ENCODE measurements at regions not wholly inside any gene's neighbourhood (a gene's known extent, or its start where the extent isn't known, plus 50 kb on each side); places are given as distances from the start of the nearest gene placed in this dataset.

GRCh38 chr11:19607656-19608360 is 104.8 kb upstream of the NAV2 start:
- Mint-ChIP-seq H3K4me3 (no peak overlapping the region), H3K4me1 (no peaks in the 10 kb centered on the region), H3K27me3 (peaks cover 10% of the 10 kb centered on the region), H3K27ac (no peak overlapping the region), H3K9me3 (peaks cover 11 to 21% (median 12%) of the 10 kb centered on the region in 3 donors), H3K36me3 (no peaks in the 10 kb centered on the region)

GRCh38 chr11:19606856-19607655 is 105.6 kb upstream of the NAV2 start:
- Mint-ChIP-seq H3K4me1 (no peaks in the 10 kb centered on the region), H3K9me3 (peaks cover 5 to 15% (median 12%) of the 10 kb centered on the region in 3 donors), H3K27ac (no peak overlapping the region), H3K27me3 (peaks cover 13% of the 10 kb centered on the region), H3K4me3 (no peak overlapping the region), H3K36me3 (no peaks in the 10 kb centered on the region)

GRCh38 chr11:19605520-19606371 is 106.9 kb upstream of the NAV2 start:
- H3K4me3 Mint-ChIP-seq, result no peak overlapping the region
- H3K36me3 Mint-ChIP-seq, result no peaks in the 10 kb centered on the region
- H3K9me3 Mint-ChIP-seq, result peaks cover 4 to 9% (median 9%) of the 10 kb centered on the region in 3 donors
- peaks cover 12% of the 10 kb centered on the region for H3K27me3 Mint-ChIP-seq
- no peak overlapping the region for H3K27ac Mint-ChIP-seq
- H3K4me1 Mint-ChIP-seq, result no peaks in the 10 kb centered on the region

- H3K4me3 Mint-ChIP-seq, result no peak overlapping the region
- no peaks in the 10 kb centered on the region for H3K36me3 Mint-ChIP-seq
- no peaks in the 10 kb centered on the region for H3K4me1 Mint-ChIP-seq
Measured at GRCh38 chr11:19604679-19605375, 107.8 kb upstream of the NAV2 start.

GRCh38 chr11:19603771-19604170 is 108.9 kb upstream of the NAV2 start:
- Mint-ChIP-seq H3K4me1 (no peaks in the 10 kb centered on the region), H3K4me3 (no peak overlapping the region), H3K27me3 (peaks cover 9% of the 10 kb centered on the region), H3K27ac (no peak overlapping the region), H3K36me3 (no peaks in the 10 kb centered on the region), H3K9me3 (peaks cover 0 to 4% (median 4%) of the 10 kb centered on the region in 3 donors)

More at GRCh38 chr11:19604679-19605375, 107.8 kb upstream of the NAV2 start:
- Mint-ChIP-seq H3K27me3 (peaks cover 11% of the 10 kb centered on the region), H3K27ac (no peak overlapping the region), H3K9me3 (peaks cover 0 to 6% (median 4%) of the 10 kb centered on the region in 3 donors)

GRCh38 chr11:19602891-19603290 is 109.7 kb upstream of the NAV2 start:
- no peak overlapping the region for H3K27ac Mint-ChIP-seq
- peaks cover 0 to 4% (median 4%) of the 10 kb centered on the region in 3 donors for H3K9me3 Mint-ChIP-seq
- no peaks in the 10 kb centered on the region for H3K4me1 Mint-ChIP-seq
- no peaks in the 10 kb centered on the region for H3K36me3 Mint-ChIP-seq
- H3K4me3 Mint-ChIP-seq, result no peak overlapping the region
- peaks cover 10% of the 10 kb centered on the region for H3K27me3 Mint-ChIP-seq

- H3K27ac Mint-ChIP-seq, result no peak overlapping the region
- H3K27me3 Mint-ChIP-seq, result peaks cover 10% of the 10 kb centered on the region
- H3K9me3 Mint-ChIP-seq, result peaks cover 0 to 4% (median 4%) of the 10 kb centered on the region in 3 donors
- H3K4me1 Mint-ChIP-seq, result no peaks in the 10 kb centered on the region
- no peak overlapping the region for H3K4me3 Mint-ChIP-seq
- no peaks in the 10 kb centered on the region for H3K36me3 Mint-ChIP-seq
Measured at GRCh38 chr11:19602406-19602805, 110.2 kb upstream of the NAV2 start.

- H3K9me3 Mint-ChIP-seq, result peaks cover 0 to 4% (median 4%) of the 10 kb centered on the region in 3 donors
- H3K27ac Mint-ChIP-seq, result no peak overlapping the region
- H3K36me3 Mint-ChIP-seq, result no peaks in the 10 kb centered on the region
- H3K4me1 Mint-ChIP-seq, result no peaks in the 10 kb centered on the region
- peaks cover 6% of the 10 kb centered on the region for H3K27me3 Mint-ChIP-seq
- peak overlapping the region in 1 of 4 donors; percentile 18 for H3K4me3 Mint-ChIP-seq
Measured at GRCh38 chr11:19601235-19601634, 111.4 kb upstream of the NAV2 start.

GRCh38 chr11:19599681-19600080 is 113.0 kb upstream of the NAV2 start:
- no peak overlapping the region for H3K27ac Mint-ChIP-seq
- H3K4me1 Mint-ChIP-seq, result no peaks in the 10 kb centered on the region
- H3K9me3 Mint-ChIP-seq, result peaks cover 0 to 4% (median 0%) of the 10 kb centered on the region in 3 donors
- no peaks in the 10 kb centered on the region for H3K36me3 Mint-ChIP-seq
- no peak overlapping the region for H3K4me3 Mint-ChIP-seq
- peaks cover 4% of the 10 kb centered on the region for H3K27me3 Mint-ChIP-seq

GRCh38 chr11:19598876-19599486 is 113.7 kb upstream of the NAV2 start:
- peaks cover 0 to 4% (median 0%) of the 10 kb centered on the region in 3 donors for H3K9me3 Mint-ChIP-seq

GRCh38 chr11:19598456-19598855 is 114.2 kb upstream of the NAV2 start:
- H3K4me1 Mint-ChIP-seq, result no peaks in the 10 kb centered on the region
- no peak overlapping the region for H3K4me3 Mint-ChIP-seq
- no peaks in the 10 kb centered on the region for H3K36me3 Mint-ChIP-seq

More at GRCh38 chr11:19598876-19599486, 113.7 kb upstream of the NAV2 start:
- Mint-ChIP-seq H3K27me3 (peaks cover 4% of the 10 kb centered on the region), H3K4me1 (no peaks in the 10 kb centered on the region), H3K36me3 (no peaks in the 10 kb centered on the region), H3K27ac (no peak overlapping the region), H3K4me3 (no peak overlapping the region)

GRCh38 chr11:19597876-19598275 is 114.8 kb upstream of the NAV2 start:
- Mint-ChIP-seq H3K27ac (no peak overlapping the region), H3K4me1 (no peaks in the 10 kb centered on the region), H3K27me3 (peaks cover 4% of the 10 kb centered on the region), H3K4me3 (no peak overlapping the region), H3K36me3 (no peaks in the 10 kb centered on the region), H3K9me3 (no peaks in the 10 kb centered on the region)

More at GRCh38 chr11:19598456-19598855, 114.2 kb upstream of the NAV2 start:
- H3K27me3 Mint-ChIP-seq, result peaks cover 4% of the 10 kb centered on the region
- H3K9me3 Mint-ChIP-seq, result no peaks in the 10 kb centered on the region
- no peak overlapping the region for H3K27ac Mint-ChIP-seq

GRCh38 chr11:19597206-19597605 is 115.4 kb upstream of the NAV2 start:
- Mint-ChIP-seq H3K36me3 (no peaks in the 10 kb centered on the region), H3K4me1 (no peaks in the 10 kb centered on the region), H3K9me3 (no peaks in the 10 kb centered on the region), H3K27me3 (peaks cover 2% of the 10 kb centered on the region), H3K4me3 (no peak overlapping the region), H3K27ac (no peak overlapping the region)
